KG1 (cell line): ENCODE measurements at regions not wholly inside any gene's neighbourhood (a gene's known extent, or its start where the extent isn't known, plus 50 kb on each side); places are given as distances from the start of the nearest gene placed in this dataset.
A peak's percentile ranks its signal among the peaks of the same experiment; 100 is the strongest.

Experiments used
- DNase-seq: peaks from one replicate; lab custom pipeline; 2025; lab: John Stamatoyannopoulos, UW

DNA sequence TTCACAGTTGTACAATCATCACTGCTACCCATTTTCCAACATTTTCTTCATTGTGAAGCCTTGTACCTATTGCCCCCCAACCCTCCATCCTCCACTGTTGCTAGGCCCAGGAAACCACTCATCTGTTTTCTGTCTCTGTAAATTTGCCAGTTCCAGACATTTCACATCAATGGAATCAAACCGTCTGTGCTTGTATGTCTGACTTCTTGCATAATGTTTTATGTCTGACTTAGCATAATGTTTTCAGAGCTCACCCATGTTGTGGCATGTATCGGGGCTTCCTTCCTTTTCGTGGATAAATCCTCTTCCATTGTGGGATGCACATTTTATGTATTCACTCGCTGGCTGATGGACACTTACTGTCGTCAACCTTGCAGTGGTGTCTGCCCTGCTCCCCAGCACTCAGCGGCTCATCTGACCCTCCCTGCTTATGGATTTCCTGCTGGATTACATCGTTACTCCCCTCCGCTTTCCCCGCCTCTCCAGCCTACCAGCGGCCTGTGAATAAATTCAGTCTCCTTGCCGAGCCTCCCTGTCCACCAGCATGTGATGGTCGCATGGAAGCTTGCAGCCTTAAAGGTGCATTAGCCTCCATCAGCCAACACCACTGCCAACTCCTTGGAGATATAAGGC is 727.6 kb upstream of the TMEM132C start:
- no peak for DNase-seq

- no peak for DNase-seq
These were observed 724.6 kb upstream of the TMEM132C start for GRCh38 chr12:127542391-127542790.

DNA sequence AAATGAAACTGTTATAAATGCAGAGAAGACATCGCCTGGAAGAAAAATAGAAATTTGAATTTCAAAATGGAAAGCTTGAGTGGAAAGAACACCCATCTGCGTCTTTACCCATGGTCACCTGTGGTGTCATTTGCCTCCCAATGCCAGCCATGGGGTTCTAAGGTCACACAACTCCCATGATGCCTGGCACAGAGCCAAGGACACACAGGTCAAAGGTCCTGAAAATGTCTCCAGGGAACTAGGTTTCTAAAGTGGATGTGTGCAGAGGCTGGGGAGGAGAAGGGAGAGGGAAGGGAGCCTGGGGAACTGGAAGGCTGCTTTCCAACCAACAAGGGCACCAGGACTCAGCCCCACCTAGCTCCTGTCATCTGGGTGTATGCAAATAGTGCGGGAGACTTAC is 724.0 kb upstream of the TMEM132C start:
- DNase-seq, result no peak

- DNase-seq, result no peak
These were observed 720.1 kb upstream of the TMEM132C start for GRCh38 chr12:127546721-127547505.

DNA sequence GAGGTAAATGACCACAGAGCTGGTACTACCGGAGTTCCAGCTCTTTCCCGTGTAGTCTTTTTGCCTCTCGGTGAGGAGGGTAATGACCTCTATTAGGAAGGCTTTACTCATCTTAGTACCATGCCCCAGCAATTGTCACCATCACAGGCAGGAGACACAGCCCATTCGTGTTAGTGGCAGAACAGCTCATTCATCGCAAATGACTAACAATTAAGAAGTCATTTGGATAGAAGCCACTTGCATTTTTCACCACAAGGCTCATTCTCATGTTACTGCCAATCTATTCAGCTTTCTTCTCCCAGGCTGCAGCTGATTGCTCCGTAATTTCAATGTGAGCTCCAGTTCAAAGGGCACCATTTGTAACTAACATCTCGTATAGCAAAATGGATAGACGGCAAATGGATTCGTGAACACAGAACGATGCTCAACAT is 718.8 kb upstream of the TMEM132C start:
- DNase-seq, result no peak

DNA sequence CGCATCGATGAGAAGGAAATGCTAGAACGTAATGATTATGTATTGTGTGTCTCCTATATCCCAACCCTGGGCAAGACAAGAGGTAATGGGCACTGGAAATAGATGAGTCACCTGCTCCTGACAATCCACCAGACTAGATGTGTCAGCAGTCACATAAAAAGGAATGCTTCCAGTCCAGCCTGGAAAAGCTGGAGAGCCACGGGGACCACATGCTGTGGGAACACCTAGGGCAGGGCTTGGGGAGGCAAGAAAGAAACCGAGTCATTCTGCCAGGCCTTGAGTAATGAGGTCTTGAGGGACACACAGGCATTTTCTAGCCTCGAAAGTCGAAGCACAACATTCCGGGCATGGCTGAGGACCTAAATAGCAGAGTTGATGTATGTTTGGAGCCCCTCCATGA is 716.7 kb upstream of the TMEM132C start:
- no peak for DNase-seq

GRCh38 chr12:127552838-127553237 is 714.1 kb upstream of the TMEM132C start:
- no peak for DNase-seq

DNA sequence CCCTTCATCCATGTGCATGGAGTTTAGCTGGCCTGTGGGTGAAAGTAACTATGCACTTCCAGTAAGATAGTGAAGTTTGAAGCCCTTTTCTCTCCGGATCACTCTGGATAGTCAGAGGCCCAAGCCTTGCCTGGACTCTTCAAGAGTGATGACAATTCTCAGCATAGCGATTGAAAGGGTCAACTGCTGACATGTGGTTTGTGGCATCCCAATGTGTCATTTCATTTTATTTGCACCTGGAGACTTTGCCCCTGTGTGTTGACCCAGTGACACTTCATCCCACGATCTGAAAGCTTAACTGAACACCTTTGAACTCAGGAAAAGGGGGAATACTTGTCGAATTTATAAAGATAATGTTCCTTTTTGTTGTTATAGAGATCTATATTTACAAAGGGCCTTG is 711.9 kb upstream of the TMEM132C start:
- no peak for DNase-seq

GRCh38 chr12:127556231-127556886 is 710.6 kb upstream of the TMEM132C start:
- no peak for DNase-seq

- no peak for DNase-seq
These were observed 708.6 kb upstream of the TMEM132C start for GRCh38 chr12:127558361-127558760.

- DNase-seq, result peak; percentile 79
These were observed 707.5 kb upstream of the TMEM132C start for GRCh38 chr12:127559349-127560040.

- no peak for DNase-seq
These were observed 706.9 kb upstream of the TMEM132C start for GRCh38 chr12:127560041-127560478.

DNA sequence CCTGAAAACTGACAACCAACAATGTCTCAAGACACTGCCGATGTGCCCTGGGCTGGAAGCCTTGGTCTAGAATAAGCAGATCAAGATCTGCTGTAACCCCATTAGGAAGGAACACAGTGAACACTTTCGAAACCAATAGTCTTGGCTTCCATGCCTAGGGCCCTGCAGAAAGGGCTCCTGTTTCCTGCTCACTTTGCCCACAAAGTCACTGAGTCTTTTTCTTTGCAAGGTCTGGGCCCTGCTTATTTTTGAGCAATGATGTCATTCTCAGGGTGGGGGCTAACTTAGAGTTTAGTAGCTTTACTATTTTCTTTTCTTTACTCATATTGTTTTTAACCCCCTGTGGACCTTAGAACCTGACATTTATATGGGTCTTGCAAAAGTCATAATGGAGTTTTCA is 704.2 kb upstream of the TMEM132C start:
- peak; percentile 11 for DNase-seq

- DNase-seq, result no peak
These were observed 701.7 kb upstream of the TMEM132C start for GRCh38 chr12:127565241-127565640.

- DNase-seq, result no peak
These were observed 699.4 kb upstream of the TMEM132C start for GRCh38 chr12:127567531-127567930.

DNA sequence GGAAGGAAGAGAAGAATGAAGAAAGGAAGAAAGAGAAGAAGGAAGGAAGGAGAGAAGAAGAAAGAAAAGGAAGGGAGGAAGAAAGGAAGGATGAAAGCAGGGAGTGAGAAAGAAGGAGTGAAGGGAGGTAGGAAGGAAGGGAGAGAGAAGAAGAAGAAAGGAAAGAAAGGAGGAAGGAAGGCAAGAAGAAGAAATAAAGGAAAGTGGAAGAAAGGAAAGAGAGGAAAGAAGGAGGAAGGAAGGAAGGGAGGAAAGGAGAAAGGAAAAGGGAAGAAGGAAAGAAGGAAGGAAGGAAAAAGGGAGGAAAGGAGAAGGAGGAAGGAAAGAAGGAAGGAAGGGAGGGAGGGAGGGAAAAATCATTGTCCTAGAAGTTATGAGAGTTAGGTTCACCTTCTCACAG is 696.6 kb upstream of the TMEM132C start:
- DNase-seq, result no peak

DNA sequence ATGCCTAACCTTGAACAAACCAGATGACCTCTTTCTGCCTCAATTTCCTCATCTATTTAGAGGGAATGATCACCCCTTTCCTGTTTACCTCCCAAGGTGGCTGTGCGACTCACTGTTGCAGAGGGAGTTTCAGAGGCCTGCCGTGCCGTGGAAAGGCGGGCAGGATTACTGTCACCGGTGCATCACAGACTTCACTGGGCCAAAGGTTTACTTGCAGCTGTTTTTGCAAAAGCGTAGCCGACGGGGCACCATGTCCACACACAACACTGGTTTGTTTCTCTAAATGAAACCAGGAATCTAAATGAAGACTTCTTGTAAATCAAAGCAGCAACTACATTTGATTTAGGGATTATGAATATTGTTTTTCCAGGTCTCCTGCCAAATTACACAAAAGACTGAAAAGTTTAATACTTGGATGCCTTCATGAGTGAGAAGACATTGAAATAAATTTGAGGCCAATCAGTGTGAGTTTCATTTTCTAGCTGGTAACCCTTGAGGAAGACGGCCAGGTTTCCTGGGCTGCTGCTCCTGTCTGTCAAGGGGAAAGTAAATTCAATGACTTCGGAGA is 696.1 kb upstream of the TMEM132C start:
- DNase-seq, result no peak

DNA sequence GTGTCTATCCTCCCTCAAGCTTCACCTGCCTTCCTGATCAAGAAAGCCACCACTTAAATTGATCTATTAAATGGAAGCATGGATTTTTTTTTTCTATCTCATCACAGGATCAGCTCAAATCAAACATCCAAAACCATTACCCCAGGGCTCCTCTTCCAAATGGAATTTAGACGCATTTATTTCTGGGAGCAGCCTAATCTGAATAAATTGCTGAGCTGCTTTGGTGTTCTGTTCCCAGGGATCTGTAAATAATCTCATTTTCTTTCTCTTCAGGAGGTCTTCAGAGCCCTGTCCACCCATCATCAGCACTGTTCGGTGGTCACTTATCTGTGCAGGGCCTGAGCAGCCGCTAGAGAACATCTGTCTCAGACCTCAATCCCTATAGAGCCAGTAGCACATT is 695.4 kb upstream of the TMEM132C start:
- DNase-seq, result no peak

DNA sequence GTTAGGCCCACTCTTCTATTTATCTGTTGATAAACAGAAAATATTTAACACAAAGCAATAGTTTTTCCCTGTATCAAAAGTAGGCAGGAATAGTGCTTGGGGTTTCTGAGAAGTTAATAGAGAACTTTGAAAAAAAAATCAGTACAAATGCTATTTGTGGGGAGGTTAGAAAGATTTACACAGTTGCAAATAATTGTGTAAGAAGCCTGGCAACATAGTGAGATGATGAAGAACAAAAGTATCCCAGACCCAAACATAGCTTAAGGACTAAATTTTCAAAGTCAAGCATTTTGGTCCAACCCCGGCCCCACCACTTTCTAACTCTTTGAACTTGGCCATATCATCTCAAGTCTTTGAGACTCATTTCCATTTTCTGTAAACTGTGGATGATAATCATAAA is 687.5 kb upstream of the TMEM132C start:
- DNase-seq, result no peak

- no peak for DNase-seq
These were observed 684.9 kb upstream of the TMEM132C start for GRCh38 chr12:127582074-127582473.

DNA sequence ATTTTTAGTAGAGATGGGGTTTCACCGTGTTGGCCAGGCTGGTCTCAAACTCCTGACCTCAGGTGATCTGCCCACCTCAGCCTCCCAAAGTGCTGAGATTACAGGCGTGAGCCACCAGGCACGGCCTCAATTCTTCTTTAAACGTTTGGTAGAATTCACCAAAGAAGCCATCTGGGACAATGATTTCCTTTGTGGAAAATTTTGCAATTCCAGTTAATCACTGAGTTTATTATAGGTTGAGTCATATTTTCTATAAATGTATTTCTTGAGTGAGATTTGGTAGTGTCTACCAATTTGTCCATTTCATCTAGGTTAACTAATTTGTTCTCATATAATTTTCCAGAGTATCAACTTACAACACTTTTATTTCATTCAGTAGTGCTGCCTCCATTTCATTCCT is 683.9 kb upstream of the TMEM132C start:
- DNase-seq, result no peak

DNA sequence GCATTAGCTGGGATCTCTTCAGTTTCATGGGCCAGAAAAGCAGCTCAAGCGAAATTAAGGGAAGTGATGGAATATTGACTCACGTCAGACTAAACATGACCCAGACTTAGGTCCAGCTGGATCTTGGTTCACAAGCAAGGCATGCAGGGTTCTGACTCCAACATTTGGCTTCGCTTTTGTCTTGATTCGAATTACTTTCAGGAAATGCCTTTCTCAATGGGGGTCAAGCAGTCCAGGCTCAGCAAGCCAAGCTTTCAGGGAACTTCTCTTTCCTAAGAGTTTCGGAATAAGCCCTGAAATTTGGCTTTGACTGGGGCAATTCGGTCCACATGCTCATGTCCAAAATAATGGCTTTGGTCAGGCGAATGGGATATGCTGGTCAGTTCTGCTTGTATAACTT is 678.7 kb upstream of the TMEM132C start:
- DNase-seq, result no peak
